ENCODE measurements at regions not wholly inside any gene's neighbourhood (a gene's known extent, or its start where the extent isn't known, plus 50 kb on each side); places are given as distances from the start of the nearest gene placed in this dataset.

GRCh38 chr13:97810152-97810551 is 143.3 kb upstream of the IPO5 start:
- TF ChIP-seq EZH2 (IDR thresholded peaks at IDR 0.05; ENCODE audit: low read depth, unreplicated experiment) (no peak), CTCF (conservative IDR thresholded peaks at IDR 0.05; ENCODE audit: low read depth in 2 of 2) (peak in 1 of 2 experiments; percentile 53; a peak in 3 of 4 replicates), NANOG (IDR thresholded peaks at IDR 0.05; ENCODE audit: borderline replicate concordance) (no peak), EZH2phosphoT487 (IDR thresholded peaks at IDR 0.05; ENCODE audit: unreplicated experiment) (no peak), REST (IDR thresholded peaks at IDR 0.05; ENCODE audit: unreplicated experiment) (no peak), POLR2AphosphoS5 (IDR thresholded peaks at IDR 0.05; ENCODE audit: low read depth) (no peak), ZNF462 (CRISPR knock-in tag; IDR thresholded peaks at IDR 0.05) (no peak), CREB1 (CRISPR knock-in tag; IDR thresholded peaks at IDR 0.05; ENCODE audit: low read depth) (no peak), JUNB (IDR thresholded peaks at IDR 0.05; ENCODE audit: unreplicated experiment) (no peak), STAT1 (IDR thresholded peaks at IDR 0.05; ENCODE audit: unreplicated experiment) (no peak)
